PC-9 (cell line): ENCODE measurements at regions not wholly inside any gene's neighbourhood (a gene's known extent, or its start where the extent isn't known, plus 50 kb on each side); places are given as distances from the start of the nearest gene placed in this dataset.

Experiments used
- BruUV-seq: library from RNA; stranded (reverse); fragments of 400-500 nt; replicated peaks from 2 replicates; lab custom pipeline; 2021; lab: Mats Ljungman, UMichigan
- CTCF ChIA-PET: fragments of 300-600 bp; sonication (Branson Sonifier 250); formaldehyde crosslinking; loops from one replicate; lab custom pipeline; 2022; ENCODE audit warnings: antibody characterized with exemption; lab: Charles Lee
- POLR2A ChIA-PET: fragments of 300-600 bp; sonication (Branson Sonifier 250); formaldehyde crosslinking; loops from one replicate; lab custom pipeline; 2022; ENCODE audit warnings: antibody characterized with exemption; ENCODE audit not compliant: unreplicated experiment; lab: Charles Lee
- DNase-seq, 2 experiments: peaks; one replicate each; pipeline versions ENCODE4 v3.0.0 to v3.0.0-alpha.2; 2015 to 2022; ENCODE audit warnings: mixed read lengths in 1 of 2
- H2AFZ ChIP-seq: fragments of 200-600 bp; sonication (generic); 2 replicates; pipeline ENCODE4 v1.8.1; 2017; ENCODE audit warnings: antibody characterized with exemption
- H3F3A ChIP-seq: fragments of 200-600 bp; sonication (generic); 2 replicates; pipeline ENCODE4 v1.8.1; 2017; ENCODE audit warnings: antibody characterized with exemption, mild to moderate bottlenecking, low read depth; ENCODE audit not compliant: insufficient read depth
- H3K27ac ChIP-seq: fragments of 200-600 bp; sonication (generic); 2 replicates; pipeline ENCODE4 v1.6.1; 2016; ENCODE audit warnings: mixed run types
- H3K27me3 ChIP-seq: fragments of 200-600 bp; sonication (generic); 2 replicates; pipeline ENCODE4 v1.6.1; 2016; ENCODE audit warnings: low read depth, mixed run types; ENCODE audit not compliant: insufficient read depth
- H3K36me3 ChIP-seq: fragments of 200-600 bp; sonication (generic); 2 replicates; pipeline ENCODE4 v1.6.1; 2016; ENCODE audit warnings: low read depth, mixed run types
- H3K4me1 ChIP-seq: fragments of 200-600 bp; sonication (generic); replicated peaks from 2 replicates; pipeline ENCODE4 v1.6.1; 2016; ENCODE audit warnings: mixed run types; ENCODE audit not compliant: insufficient read depth
- H3K4me2 ChIP-seq: fragments of 200-600 bp; sonication (generic); 2 replicates; pipeline ENCODE4 v1.6.1; 2017; ENCODE audit warnings: mixed run types
- H3K4me3 ChIP-seq: fragments of 200-600 bp; sonication (generic); 2 replicates; pipeline ENCODE4 v1.6.1; 2016; ENCODE audit warnings: mixed run types
- H3K79me2 ChIP-seq: fragments of 200-600 bp; sonication (generic); 2 replicates; pipeline ENCODE4 v1.6.1; 2017; ENCODE audit warnings: low read depth, mixed run types
- H3K9me2 ChIP-seq: fragments of 200-600 bp; sonication (generic); 2 replicates; pipeline ENCODE4 v1.8.1; 2017; ENCODE audit warnings: mild to moderate bottlenecking; ENCODE audit not compliant: insufficient read depth
- H3K9me3 ChIP-seq: fragments of 200-600 bp; sonication (generic); 2 replicates; pipeline ENCODE4 v1.8.1; 2016; ENCODE audit warnings: low read depth; ENCODE audit not compliant: insufficient read depth
- H4K20me1 ChIP-seq: fragments of 200-600 bp; sonication (generic); 2 replicates; pipeline ENCODE4 v1.8.1; 2017; ENCODE audit not compliant: insufficient read depth
- EZH2 ChIP-seq: fragments of 200-600 bp; sonication (generic); IDR thresholded peaks from 2 replicates; pipeline ENCODE4 v1.8.0; 2017; ENCODE audit warnings: antibody characterized with exemption, low read depth
- intact Hi-C: fragments of 100-400 bp; cut with micrococcal nuclease; formaldehyde crosslinking; loops from one replicate; pipeline ENCODE4 v1.10.0; 2022; ENCODE audit not compliant: unreplicated experiment
- TF ChIP-seq, protein P1 (sequence below): fragments of 200-600 bp; sonication (generic); conservative IDR thresholded peaks from 2 replicates; pipeline ENCODE4 v1.6.1; 2017; ENCODE audit warnings: mixed run types, antibody characterized with exemption, mild to moderate bottlenecking, moderate library complexity

DNA sequence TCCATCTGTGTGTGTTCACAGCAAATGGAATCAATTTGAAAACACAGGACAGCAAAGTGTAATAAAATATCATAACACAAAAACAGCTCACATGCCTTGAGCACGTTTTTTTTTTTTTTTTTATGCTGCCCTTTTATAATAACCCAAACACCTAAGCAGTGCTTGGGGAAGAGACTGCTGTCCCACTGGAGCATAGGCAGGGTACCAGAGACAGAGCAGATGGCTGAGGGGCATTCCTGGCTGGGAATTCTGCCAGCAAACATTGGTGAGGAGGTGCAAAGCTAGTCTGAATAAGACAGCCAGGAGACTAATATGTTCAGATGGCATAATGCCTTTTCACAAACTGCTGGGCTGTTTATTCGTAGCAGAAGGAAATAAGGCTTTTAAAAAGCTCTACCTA is 58.1 kb upstream of the SV2C start:
- Histone ChIP-seq H3F3A (no peaks in the 10 kb centered on the region), H3K27me3 (peaks cover 20% of the 10 kb centered on the region), H3K79me2 (no peaks in the 10 kb centered on the region), H3K9me2 (no peaks in the 10 kb centered on the region), H3K27ac (no peak overlapping the region), H4K20me1 (no peaks in the 10 kb centered on the region), H3K9me3 (no peaks in the 10 kb centered on the region), H3K4me3 (no peak overlapping the region), H3K4me1 (no peaks in the 10 kb centered on the region), H3K36me3 (no peaks in the 10 kb centered on the region), H2AFZ (no peak overlapping the region), H3K4me2 (no peak overlapping the region)
- DNase-seq, result no peak
- intact Hi-C loops, result no loop called here
- POLR2A ChIA-PET, result no interaction called here
- CTCF ChIA-PET, result no interaction called here
- TF ChIP-seq, protein P1, sequence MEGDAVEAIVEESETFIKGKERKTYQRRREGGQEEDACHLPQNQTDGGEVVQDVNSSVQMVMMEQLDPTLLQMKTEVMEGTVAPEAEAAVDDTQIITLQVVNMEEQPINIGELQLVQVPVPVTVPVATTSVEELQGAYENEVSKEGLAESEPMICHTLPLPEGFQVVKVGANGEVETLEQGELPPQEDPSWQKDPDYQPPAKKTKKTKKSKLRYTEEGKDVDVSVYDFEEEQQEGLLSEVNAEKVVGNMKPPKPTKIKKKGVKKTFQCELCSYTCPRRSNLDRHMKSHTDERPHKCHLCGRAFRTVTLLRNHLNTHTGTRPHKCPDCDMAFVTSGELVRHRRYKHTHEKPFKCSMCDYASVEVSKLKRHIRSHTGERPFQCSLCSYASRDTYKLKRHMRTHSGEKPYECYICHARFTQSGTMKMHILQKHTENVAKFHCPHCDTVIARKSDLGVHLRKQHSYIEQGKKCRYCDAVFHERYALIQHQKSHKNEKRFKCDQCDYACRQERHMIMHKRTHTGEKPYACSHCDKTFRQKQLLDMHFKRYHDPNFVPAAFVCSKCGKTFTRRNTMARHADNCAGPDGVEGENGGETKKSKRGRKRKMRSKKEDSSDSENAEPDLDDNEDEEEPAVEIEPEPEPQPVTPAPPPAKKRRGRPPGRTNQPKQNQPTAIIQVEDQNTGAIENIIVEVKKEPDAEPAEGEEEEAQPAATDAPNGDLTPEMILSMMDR, result no peak
- no peak for TF ChIP-seq EZH2
- BruUV-seq, result no TSS peak

- Histone ChIP-seq H3K4me3 (no peak overlapping the region), H3F3A (no peaks in the 10 kb centered on the region), H3K9me2 (no peaks in the 10 kb centered on the region), H3K4me2 (no peak overlapping the region), H2AFZ (no peak overlapping the region), H3K9me3 (no peaks in the 10 kb centered on the region), H3K79me2 (no peaks in the 10 kb centered on the region), H4K20me1 (no peaks in the 10 kb centered on the region), H3K36me3 (no peaks in the 10 kb centered on the region), H3K27ac (no peak overlapping the region), H3K27me3 (peaks cover 31% of the 10 kb centered on the region; the same call in 1 of the 2 replicates), H3K4me1 (no peaks in the 10 kb centered on the region)
- intact Hi-C loops, result no loop called here
- ChIA-PET CTCF (no interaction called here), POLR2A (no interaction called here)
- DNase-seq, result no peak
- BruUV-seq, result no TSS peak
- no peak for TF ChIP-seq EZH2
- TF ChIP-seq, protein P1, result no peak
Observed at GRCh38 chr5:76022611-76023010, 60.6 kb upstream of the SV2C start.

DNA sequence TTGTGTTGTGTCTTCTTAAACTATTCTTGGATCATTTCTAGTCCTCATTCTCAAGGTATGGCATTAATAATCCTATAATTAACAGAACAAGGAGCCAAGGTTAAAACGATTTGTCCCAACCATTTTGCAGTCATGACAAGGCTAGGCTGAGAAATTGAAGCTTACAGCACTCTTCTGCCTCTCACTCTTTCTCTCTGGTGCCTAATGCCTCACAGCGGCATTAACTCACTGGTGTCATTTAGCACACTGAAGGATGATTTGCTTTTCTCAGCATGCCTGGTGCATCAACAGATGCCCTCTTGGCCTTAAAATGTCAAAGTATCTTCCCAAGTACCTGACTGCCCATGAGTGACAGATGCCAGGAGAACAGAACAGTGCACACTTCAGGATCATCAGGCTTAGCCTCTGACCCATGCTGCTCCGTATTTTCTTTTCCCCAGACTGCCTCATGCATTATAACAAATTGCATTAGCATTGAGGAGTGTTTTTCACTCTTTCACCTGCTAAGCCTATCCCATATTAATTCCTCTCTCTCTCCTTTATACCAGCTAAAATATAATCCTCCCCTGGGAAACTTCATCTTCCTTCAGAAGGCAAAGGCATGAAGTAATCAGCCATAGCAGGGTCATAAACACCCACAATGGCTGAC is 61.1 kb upstream of the SV2C start:
- Histone ChIP-seq H3K79me2 (no peaks in the 10 kb centered on the region), H3K27me3 (peaks cover 31% of the 10 kb centered on the region; the same call in 1 of the 2 replicates), H3K4me2 (no peak overlapping the region), H3K4me1 (no peaks in the 10 kb centered on the region), H2AFZ (no peak overlapping the region), H4K20me1 (no peaks in the 10 kb centered on the region), H3F3A (no peaks in the 10 kb centered on the region), H3K4me3 (no peak overlapping the region), H3K36me3 (no peaks in the 10 kb centered on the region), H3K9me3 (no peaks in the 10 kb centered on the region), H3K27ac (no peak overlapping the region), H3K9me2 (no peaks in the 10 kb centered on the region)
- BruUV-seq, result no TSS peak
- CTCF ChIA-PET, result no interaction called here
- POLR2A ChIA-PET, result no interaction called here
- DNase-seq, result no peak
- intact Hi-C loops, result no loop called here
- no peak for TF ChIP-seq EZH2
- TF ChIP-seq, protein P1, result no peak
